NCI-H1930 (cell line): ENCODE measurements at regions not wholly inside any gene's neighbourhood (a gene's known extent, or its start where the extent isn't known, plus 50 kb on each side); places are given as distances from the start of the nearest gene placed in this dataset.

Experiments
- DNase-seq, 2 experiments: peaks; one replicate each; lab custom pipeline; 2025; lab: John Stamatoyannopoulos, UW

- DNase-seq, result no peak
Observed at GRCh38 chr7:24341691-24342413, 57.9 kb downstream of the NPY start.

GRCh38 chr7:24343614-24344013 is 59.6 kb downstream of the NPY start:
- no peak for DNase-seq

GRCh38 chr7:24346129-24346528 is 62.1 kb downstream of the NPY start:
- no peak for DNase-seq

GRCh38 chr7:24346716-24347115 is 62.7 kb downstream of the NPY start:
- DNase-seq, result no peak

- DNase-seq, result no peak
Observed at GRCh38 chr7:24349339-24349738, 65.3 kb downstream of the NPY start.

GRCh38 chr7:24354456-24354855 is 70.5 kb downstream of the NPY start:
- DNase-seq, result no peak

GRCh38 chr7:24356718-24357386 is 72.9 kb downstream of the NPY start:
- no peak for DNase-seq

- no peak for DNase-seq
Observed at GRCh38 chr7:24361001-24361400, 77.0 kb downstream of the NPY start.

GRCh38 chr7:24365606-24366005 is 81.6 kb downstream of the NPY start:
- no peak for DNase-seq

- no peak for DNase-seq
Observed at GRCh38 chr7:24366876-24367275, 82.9 kb downstream of the NPY start.

GRCh38 chr7:24368161-24368560 is 84.2 kb downstream of the NPY start:
- DNase-seq, result no peak

- no peak for DNase-seq
Observed at GRCh38 chr7:24370541-24370940, 86.6 kb downstream of the NPY start.

GRCh38 chr7:24372961-24373955 is 89.3 kb downstream of the NPY start:
- DNase-seq, result no peak

- no peak for DNase-seq
Observed at GRCh38 chr7:24378871-24379616, 95.1 kb downstream of the NPY start.

GRCh38 chr7:24381894-24382505 is 98.0 kb downstream of the NPY start:
- DNase-seq, result no peak

- no peak for DNase-seq
Observed at GRCh38 chr7:24383055-24383454, 99.1 kb downstream of the NPY start.

- no peak for DNase-seq
Observed at GRCh38 chr7:24384362-24385030, 100.5 kb downstream of the NPY start.

- no peak for DNase-seq
Observed at GRCh38 chr7:24388212-24388611, 104.2 kb downstream of the NPY start.

GRCh38 chr7:24390376-24391157 is 106.6 kb downstream of the NPY start:
- no peak for DNase-seq

GRCh38 chr7:24392774-24393173 is 108.8 kb downstream of the NPY start:
- DNase-seq, result no peak
